OCI-LY1 (cell line): ENCODE measurements at regions not wholly inside any gene's neighbourhood (a gene's known extent, or its start where the extent isn't known, plus 50 kb on each side); places are given as distances from the start of the nearest gene placed in this dataset.

Experiments used
- H2AFZ ChIP-seq: fragments of 200-600 bp; sonication (generic), shearing (Covaris generic); 2 replicates; pipeline ENCODE4 v1.6.0; 2014; ENCODE audit warnings: antibody characterized with exemption, mild to moderate bottlenecking, low read length
- H3F3A ChIP-seq: fragments of 200-600 bp; sonication (generic), shearing (Covaris generic); 2 replicates; pipeline ENCODE4 v1.6.0; 2014; ENCODE audit warnings: mild to moderate bottlenecking, antibody characterized with exemption, low read length, moderate library complexity; ENCODE audit not compliant: insufficient read depth
- H3K27ac ChIP-seq: fragments of 200-600 bp; sonication (generic); 2 replicates; pipeline ENCODE4 v1.5.1; 2014; ENCODE audit warnings: low read length, mixed run types, mild to moderate bottlenecking, low read depth; ENCODE audit not compliant: poor library complexity, severe bottlenecking
- H3K27me3 ChIP-seq: fragments of 200-600 bp; sonication (generic); 2 replicates; pipeline ENCODE4 v1.6.0; 2014; ENCODE audit warnings: antibody characterized with exemption, mild to moderate bottlenecking, low read length, moderate library complexity; ENCODE audit not compliant: insufficient read depth
- H3K36me3 ChIP-seq: fragments of 200-600 bp; sonication (generic); 2 replicates; pipeline ENCODE4 v1.6.1; 2014; ENCODE audit warnings: mild to moderate bottlenecking, antibody characterized with exemption, low read length, moderate library complexity, mixed read lengths; ENCODE audit not compliant: insufficient read depth
- H3K4me1 ChIP-seq: fragments of 200-600 bp; sonication (generic); 2 replicates; pipeline ENCODE4 v1.5.1; 2014; ENCODE audit warnings: mild to moderate bottlenecking, low read length, moderate library complexity; ENCODE audit not compliant: insufficient read depth, severe bottlenecking
- H3K4me2 ChIP-seq: fragments of 200-600 bp; sonication (generic), shearing (Covaris generic); 2 replicates; pipeline ENCODE4 v1.6.1; 2014; ENCODE audit warnings: low read length
- H3K4me3 ChIP-seq: fragments of 200-600 bp; sonication (generic); 2 replicates; pipeline ENCODE4 v1.5.1; 2014; ENCODE audit warnings: low read length, low read depth, mild to moderate bottlenecking, mixed read lengths; ENCODE audit not compliant: poor library complexity, severe bottlenecking
- H3K79me2 ChIP-seq: fragments of 200-600 bp; shearing (Covaris generic); 2 replicates; pipeline ENCODE4 v1.6.1; 2016; ENCODE audit warnings: mixed run types, low read length, mixed read lengths; ENCODE audit not compliant: insufficient read depth
- H3K9ac ChIP-seq: fragments of 200-600 bp; sonication (generic), shearing (Covaris generic); 2 replicates; pipeline ENCODE4 v1.6.1; 2014; ENCODE audit warnings: mild to moderate bottlenecking, low read length, mixed read lengths
- H3K9me2 ChIP-seq: fragments of 200-600 bp; sonication (generic), shearing (Covaris generic); 2 replicates; pipeline ENCODE4 v1.6.1; 2014; ENCODE audit warnings: low read depth, mild to moderate bottlenecking, low read length, mixed read lengths
- H3K9me3 ChIP-seq: fragments of 200-600 bp; shearing (Covaris generic); 2 replicates; pipeline ENCODE4 v1.6.1; 2014; ENCODE audit warnings: low read length, mixed read lengths
- H4K20me1 ChIP-seq: fragments of 200-600 bp; sonication (generic), shearing (Covaris generic); 2 replicates; pipeline ENCODE4 v1.6.0; 2016; ENCODE audit warnings: mild to moderate bottlenecking, low read length; ENCODE audit not compliant: insufficient read depth
- EZH2 ChIP-seq: fragments of 200-600 bp; sonication (generic), shearing (Covaris generic); IDR thresholded peaks from 2 replicates; pipeline ENCODE4 v1.8.0; 2017; ENCODE audit warnings: borderline replicate concordance, mixed run types, mild to moderate bottlenecking, antibody characterized with exemption, low read length, moderate library complexity, mixed read lengths
- TF ChIP-seq, protein P1 (sequence below): fragments of 200-600 bp; sonication (generic), shearing (Covaris generic); IDR thresholded peaks from 2 replicates; pipeline ENCODE4 v1.5.1; 2017; ENCODE audit warnings: mild to moderate bottlenecking, antibody characterized with exemption, low read length, moderate library complexity, mixed read lengths

DNA sequence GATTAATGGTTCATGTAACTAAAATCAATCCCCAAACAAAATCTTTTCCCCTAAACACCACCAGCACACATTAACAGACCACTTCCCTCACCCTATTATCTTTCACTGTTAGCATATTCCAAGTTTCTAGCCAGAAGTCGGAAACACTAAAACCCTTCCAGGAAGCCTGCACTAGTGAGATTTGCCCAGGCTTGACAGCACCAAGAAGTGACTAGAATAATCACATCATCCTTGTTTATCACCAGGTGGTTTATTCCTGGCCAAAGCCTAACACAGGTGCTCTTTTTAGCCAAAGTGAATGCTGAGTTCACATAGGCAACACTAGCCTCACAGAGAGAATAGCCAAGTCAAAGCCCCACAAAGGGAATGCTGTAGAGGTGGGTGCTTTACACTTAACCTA, 221.2 kb upstream of the HNRNPA3 start:
- H3K9me2 ChIP-seq = no peaks in the 10 kb centered on the region
- no peaks in the 10 kb centered on the region for H3F3A ChIP-seq
- TF ChIP-seq, protein P1, sequence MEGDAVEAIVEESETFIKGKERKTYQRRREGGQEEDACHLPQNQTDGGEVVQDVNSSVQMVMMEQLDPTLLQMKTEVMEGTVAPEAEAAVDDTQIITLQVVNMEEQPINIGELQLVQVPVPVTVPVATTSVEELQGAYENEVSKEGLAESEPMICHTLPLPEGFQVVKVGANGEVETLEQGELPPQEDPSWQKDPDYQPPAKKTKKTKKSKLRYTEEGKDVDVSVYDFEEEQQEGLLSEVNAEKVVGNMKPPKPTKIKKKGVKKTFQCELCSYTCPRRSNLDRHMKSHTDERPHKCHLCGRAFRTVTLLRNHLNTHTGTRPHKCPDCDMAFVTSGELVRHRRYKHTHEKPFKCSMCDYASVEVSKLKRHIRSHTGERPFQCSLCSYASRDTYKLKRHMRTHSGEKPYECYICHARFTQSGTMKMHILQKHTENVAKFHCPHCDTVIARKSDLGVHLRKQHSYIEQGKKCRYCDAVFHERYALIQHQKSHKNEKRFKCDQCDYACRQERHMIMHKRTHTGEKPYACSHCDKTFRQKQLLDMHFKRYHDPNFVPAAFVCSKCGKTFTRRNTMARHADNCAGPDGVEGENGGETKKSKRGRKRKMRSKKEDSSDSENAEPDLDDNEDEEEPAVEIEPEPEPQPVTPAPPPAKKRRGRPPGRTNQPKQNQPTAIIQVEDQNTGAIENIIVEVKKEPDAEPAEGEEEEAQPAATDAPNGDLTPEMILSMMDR = no peak
- no peak for TF ChIP-seq EZH2
- no peaks in the 10 kb centered on the region for H3K36me3 ChIP-seq
- H3K4me3 ChIP-seq = no peak overlapping the region
- H3K9ac ChIP-seq = no peak overlapping the region
- H3K27ac ChIP-seq = no peak overlapping the region
- no peak overlapping the region for H3K4me2 ChIP-seq
- H3K9me3 ChIP-seq = no peaks in the 10 kb centered on the region
- no peak overlapping the region for H2AFZ ChIP-seq
- H3K27me3 ChIP-seq = no peaks in the 10 kb centered on the region
- no peaks in the 10 kb centered on the region for H3K79me2 ChIP-seq
- H3K4me1 ChIP-seq = no peaks in the 10 kb centered on the region
- H4K20me1 ChIP-seq = no peaks in the 10 kb centered on the region

DNA sequence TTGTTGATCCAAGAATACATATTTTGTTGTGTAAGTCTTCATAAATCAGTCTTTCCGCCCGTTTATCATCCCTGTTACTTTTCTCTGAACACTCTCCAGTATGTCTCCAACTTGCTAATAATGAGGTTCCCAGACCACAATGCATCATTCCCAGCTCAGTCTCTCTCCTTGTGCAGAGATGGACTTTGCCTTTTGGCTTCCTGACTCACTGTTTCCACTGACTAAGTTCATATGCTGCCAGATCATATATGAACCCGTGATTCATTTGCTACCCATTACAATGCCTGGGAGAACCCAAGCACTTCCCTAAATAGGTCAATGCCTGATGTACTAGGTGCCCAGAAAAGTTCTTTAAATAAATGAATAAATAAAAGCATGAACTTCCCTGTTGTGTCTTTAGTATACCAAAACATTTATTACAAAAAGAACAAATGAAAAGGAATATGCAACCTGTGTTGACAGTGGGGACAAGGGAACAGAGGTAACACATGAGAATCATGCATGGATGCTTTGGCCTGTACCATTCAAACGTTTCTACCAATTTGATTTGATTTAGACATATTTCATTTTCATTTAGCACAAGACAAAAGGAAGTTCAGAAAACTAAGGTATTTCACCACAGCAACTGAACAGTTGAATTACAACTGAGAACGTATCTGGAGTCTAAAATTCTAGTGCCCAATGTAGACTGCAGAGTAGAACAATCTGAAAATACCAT, 215.4 kb upstream of the HNRNPA3 start:
- Histone ChIP-seq H3K79me2 (no peaks in the 10 kb centered on the region), H2AFZ (no peak overlapping the region), H3K9ac (no peak overlapping the region), H3K4me2 (no peak overlapping the region), H4K20me1 (no peaks in the 10 kb centered on the region), H3F3A (no peaks in the 10 kb centered on the region), H3K36me3 (no peaks in the 10 kb centered on the region), H3K9me2 (no peaks in the 10 kb centered on the region), H3K27ac (no peak overlapping the region), H3K9me3 (no peaks in the 10 kb centered on the region), H3K4me1 (no peaks in the 10 kb centered on the region), H3K27me3 (no peaks in the 10 kb centered on the region), H3K4me3 (no peak overlapping the region)
- no peak for TF ChIP-seq EZH2
- TF ChIP-seq, protein P1 = no peak

DNA sequence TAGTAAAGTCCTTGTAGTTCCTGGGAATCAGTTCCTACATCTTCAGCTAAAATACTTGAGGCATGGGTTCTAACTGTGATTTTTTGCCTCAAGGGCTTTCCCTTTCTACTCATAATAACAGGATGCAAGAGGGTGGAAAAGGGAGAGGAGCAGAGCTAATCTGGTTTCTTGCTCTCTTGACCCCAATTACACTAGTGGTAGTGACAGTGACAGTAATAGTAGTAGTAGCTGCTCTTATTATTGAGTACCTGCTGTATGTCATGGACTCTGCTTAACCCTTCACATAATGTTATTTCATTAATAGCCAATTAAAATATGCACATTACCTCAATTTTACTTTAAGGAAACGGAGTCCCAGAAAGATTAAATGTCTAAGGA, 214.8 kb upstream of the HNRNPA3 start:
- TF ChIP-seq EZH2 = no peak
- TF ChIP-seq, protein P1 = no peak
- no peaks in the 10 kb centered on the region for H3K4me1 ChIP-seq
- no peak overlapping the region for H3K27ac ChIP-seq
- no peaks in the 10 kb centered on the region for H3K9me2 ChIP-seq
- no peaks in the 10 kb centered on the region for H3K79me2 ChIP-seq
- H3K9ac ChIP-seq = no peak overlapping the region
- no peaks in the 10 kb centered on the region for H3F3A ChIP-seq
- no peaks in the 10 kb centered on the region for H3K27me3 ChIP-seq
- no peaks in the 10 kb centered on the region for H3K9me3 ChIP-seq
- no peak overlapping the region for H3K4me3 ChIP-seq
- no peak overlapping the region for H3K4me2 ChIP-seq
- H2AFZ ChIP-seq = no peak overlapping the region
- H3K36me3 ChIP-seq = no peaks in the 10 kb centered on the region
- no peaks in the 10 kb centered on the region for H4K20me1 ChIP-seq
